ENCODE measurements at regions not wholly inside any gene's neighbourhood (a gene's known extent, or its start where the extent isn't known, plus 50 kb on each side); places are given as distances from the start of the nearest gene placed in this dataset.
"Not testable (repeated sequence)": the region's sequence is repeated elsewhere in the genome, so short reads cannot be mapped to it uniquely, and the experiment has no call there.

DNA sequence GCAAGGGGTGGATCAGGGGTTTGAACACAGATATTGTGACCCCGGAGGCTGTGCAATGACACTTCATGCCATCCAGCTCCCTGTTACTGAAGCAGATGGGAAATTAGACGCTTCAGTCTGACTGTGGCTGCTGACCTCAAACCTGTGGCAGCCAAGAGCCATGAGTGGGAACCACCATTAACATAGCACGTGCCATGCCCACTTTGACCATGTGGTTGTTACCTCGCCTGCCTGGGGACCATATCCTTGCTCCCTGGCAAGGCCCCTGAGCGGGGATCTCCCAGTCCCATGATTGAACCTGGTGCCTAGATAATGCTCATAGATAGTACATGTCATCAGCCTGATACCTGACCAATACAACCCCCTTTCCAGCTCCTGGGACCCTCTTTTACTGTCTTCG, 68.9 kb downstream of the CYP26B1 start:
- no peaks in the 10 kb centered on the region for H3K27me3 ChIP-seq (replicated peaks; ENCODE audit: control insufficient read depth, insufficient read depth, low read length)
- no peaks in the 10 kb centered on the region for H3K36me3 ChIP-seq (ENCODE audit: control insufficient read depth, insufficient read depth, low read length)
- TF ChIP-seq, protein P1, sequence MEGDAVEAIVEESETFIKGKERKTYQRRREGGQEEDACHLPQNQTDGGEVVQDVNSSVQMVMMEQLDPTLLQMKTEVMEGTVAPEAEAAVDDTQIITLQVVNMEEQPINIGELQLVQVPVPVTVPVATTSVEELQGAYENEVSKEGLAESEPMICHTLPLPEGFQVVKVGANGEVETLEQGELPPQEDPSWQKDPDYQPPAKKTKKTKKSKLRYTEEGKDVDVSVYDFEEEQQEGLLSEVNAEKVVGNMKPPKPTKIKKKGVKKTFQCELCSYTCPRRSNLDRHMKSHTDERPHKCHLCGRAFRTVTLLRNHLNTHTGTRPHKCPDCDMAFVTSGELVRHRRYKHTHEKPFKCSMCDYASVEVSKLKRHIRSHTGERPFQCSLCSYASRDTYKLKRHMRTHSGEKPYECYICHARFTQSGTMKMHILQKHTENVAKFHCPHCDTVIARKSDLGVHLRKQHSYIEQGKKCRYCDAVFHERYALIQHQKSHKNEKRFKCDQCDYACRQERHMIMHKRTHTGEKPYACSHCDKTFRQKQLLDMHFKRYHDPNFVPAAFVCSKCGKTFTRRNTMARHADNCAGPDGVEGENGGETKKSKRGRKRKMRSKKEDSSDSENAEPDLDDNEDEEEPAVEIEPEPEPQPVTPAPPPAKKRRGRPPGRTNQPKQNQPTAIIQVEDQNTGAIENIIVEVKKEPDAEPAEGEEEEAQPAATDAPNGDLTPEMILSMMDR (IDR thresholded peaks at IDR 0.05; ENCODE audit: insufficient read depth, low read length, poor library complexity, severe bottlenecking): no peak
- no peak for DNase-seq (ENCODE audit: extremely low read depth, insufficient read length)
- H3K4me3 ChIP-seq (replicated peaks; ENCODE audit: low read depth, low read length): no peak overlapping the region

DNA sequence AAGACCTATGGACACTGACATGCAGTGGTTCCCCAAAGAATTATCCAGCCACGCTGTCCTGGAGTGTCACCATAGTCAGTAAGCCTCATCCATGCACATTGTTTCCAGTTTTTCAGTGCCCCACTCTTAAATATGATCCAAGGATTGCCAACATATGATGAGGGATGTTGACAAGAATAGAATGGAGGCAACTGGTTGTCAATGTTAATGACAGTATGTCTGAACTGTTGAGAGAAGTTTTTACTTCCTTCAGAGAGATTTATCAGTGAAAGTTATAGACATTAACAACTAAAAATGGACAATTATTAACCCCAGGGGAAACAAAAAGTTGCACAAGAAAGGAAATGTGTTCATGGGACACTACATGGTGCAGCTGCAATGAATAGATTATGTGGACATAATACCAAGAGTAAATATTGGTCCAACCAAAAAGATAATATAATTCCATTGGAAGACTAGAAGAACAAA, 69.9 kb downstream of the CYP26B1 start:
- H3K27me3 ChIP-seq (replicated peaks; ENCODE audit: control insufficient read depth, insufficient read depth, low read length): no peaks in the 10 kb centered on the region
- DNase-seq (ENCODE audit: extremely low read depth, insufficient read length): no peak
- TF ChIP-seq, protein P1 (IDR thresholded peaks at IDR 0.05; ENCODE audit: insufficient read depth, low read length, poor library complexity, severe bottlenecking): no peak
- no peak overlapping the region for H3K4me3 ChIP-seq (replicated peaks; ENCODE audit: low read depth, low read length)
- no peaks in the 10 kb centered on the region for H3K36me3 ChIP-seq (ENCODE audit: control insufficient read depth, insufficient read depth, low read length)

DNA sequence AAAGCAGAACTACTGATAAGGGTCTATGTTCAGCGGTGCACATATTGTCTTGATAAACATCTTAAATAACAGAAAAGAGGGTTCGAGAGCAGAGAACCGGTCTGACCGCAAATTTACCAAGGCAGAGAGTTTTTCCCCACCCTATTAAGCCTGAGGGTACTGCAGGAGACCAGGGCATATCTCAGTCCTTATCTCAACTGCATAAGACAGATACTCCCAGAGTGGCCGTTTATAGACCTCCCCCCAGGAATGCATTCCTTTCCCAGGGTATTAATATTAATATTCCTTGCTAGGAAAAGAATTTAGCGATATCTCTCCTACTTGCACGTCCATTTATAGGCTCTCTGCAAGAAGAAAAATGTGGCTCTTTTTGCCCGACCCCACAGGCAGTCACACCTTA, 74.3 kb downstream of the CYP26B1 start:
- DNase-seq (ENCODE audit: extremely low read depth, insufficient read length); H3K36me3 ChIP-seq (ENCODE audit: control insufficient read depth, insufficient read depth, low read length); H3K4me3 ChIP-seq (replicated peaks; ENCODE audit: low read depth, low read length); H3K27me3 ChIP-seq (replicated peaks; ENCODE audit: control insufficient read depth, insufficient read depth, low read length): not testable (repeated sequence)

DNA sequence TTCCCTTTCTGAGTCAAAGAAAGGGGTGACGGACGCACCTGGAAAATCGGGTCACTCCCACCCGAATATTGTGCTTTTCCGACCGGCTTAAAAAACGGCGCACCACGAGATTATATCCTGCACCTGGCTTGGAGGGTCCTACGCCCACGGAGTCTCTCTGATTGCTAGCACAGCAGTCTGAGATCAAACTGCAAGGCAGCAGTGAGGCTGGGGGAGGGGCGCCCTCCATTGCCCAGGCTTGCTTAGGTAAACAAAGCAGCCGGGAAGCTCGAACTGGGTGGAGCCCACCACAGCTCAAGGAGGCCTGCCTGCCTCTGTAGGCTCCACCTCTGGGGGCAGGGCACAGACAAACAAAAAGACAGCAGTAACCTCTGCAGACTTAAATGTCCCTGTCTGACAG, 83.5 kb downstream of the CYP26B1 start:
- DNase-seq (ENCODE audit: extremely low read depth, insufficient read length); H3K36me3 ChIP-seq (ENCODE audit: control insufficient read depth, insufficient read depth, low read length); H3K27me3 ChIP-seq (replicated peaks; ENCODE audit: control insufficient read depth, insufficient read depth, low read length); H3K4me3 ChIP-seq (replicated peaks; ENCODE audit: low read depth, low read length): not testable (repeated sequence)

DNA sequence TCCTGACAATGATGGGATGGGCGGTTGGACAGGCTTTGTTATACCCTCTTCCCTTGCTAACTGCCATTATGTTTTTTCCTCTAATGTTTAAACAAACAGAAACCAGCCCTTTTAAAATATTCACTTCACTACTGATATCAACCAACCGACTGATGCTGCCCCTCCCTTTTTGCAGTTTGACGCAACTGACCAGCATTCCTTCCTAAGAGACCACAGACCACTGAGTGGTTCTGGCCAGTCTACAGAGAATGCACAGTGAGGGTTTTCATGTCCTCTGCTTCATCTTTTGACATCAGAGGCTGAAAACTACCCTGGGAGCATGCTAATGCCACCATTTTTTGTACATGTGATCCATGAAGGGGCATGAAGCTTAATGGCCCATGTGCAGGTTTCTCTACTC, 85.3 kb downstream of the CYP26B1 start:
- Histone ChIP-seq H3K27me3 (replicated peaks; ENCODE audit: control insufficient read depth, insufficient read depth, low read length) (no peaks in the 10 kb centered on the region), H3K36me3 (ENCODE audit: control insufficient read depth, insufficient read depth, low read length) (no peaks in the 10 kb centered on the region), H3K4me3 (replicated peaks; ENCODE audit: low read depth, low read length) (no peak overlapping the region)
- TF ChIP-seq, protein P1 (IDR thresholded peaks at IDR 0.05; ENCODE audit: insufficient read depth, low read length, poor library complexity, severe bottlenecking): no peak
- DNase-seq (ENCODE audit: extremely low read depth, insufficient read length): no peak

DNA sequence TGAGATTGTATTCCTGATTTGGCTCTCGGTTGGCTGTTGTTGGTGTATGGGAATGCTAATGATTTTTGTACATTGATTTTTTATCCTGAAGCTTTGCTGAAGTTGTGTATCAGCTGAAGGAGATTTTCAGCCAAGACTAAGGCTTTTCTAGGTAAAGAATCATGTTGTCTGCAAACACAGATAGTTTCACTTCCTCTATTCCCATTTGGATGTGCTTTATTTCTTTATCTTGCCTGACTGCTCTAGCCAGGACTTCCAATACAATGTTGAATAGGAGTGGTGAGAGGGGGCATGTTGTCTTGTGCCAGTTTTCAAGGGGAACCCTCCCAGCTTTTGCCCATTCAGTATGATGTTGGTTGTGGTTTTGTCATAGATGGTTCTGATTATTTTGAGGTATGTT, 90.4 kb downstream of the CYP26B1 start:
- DNase-seq (ENCODE audit: extremely low read depth, insufficient read length): no peak
- Histone ChIP-seq H3K36me3 (ENCODE audit: control insufficient read depth, insufficient read depth, low read length) (no peaks in the 10 kb centered on the region), H3K27me3 (replicated peaks; ENCODE audit: control insufficient read depth, insufficient read depth, low read length) (no peaks in the 10 kb centered on the region), H3K4me3 (replicated peaks; ENCODE audit: low read depth, low read length) (no peak overlapping the region)
- TF ChIP-seq, protein P1 (IDR thresholded peaks at IDR 0.05; ENCODE audit: insufficient read depth, low read length, poor library complexity, severe bottlenecking): no peak

DNA sequence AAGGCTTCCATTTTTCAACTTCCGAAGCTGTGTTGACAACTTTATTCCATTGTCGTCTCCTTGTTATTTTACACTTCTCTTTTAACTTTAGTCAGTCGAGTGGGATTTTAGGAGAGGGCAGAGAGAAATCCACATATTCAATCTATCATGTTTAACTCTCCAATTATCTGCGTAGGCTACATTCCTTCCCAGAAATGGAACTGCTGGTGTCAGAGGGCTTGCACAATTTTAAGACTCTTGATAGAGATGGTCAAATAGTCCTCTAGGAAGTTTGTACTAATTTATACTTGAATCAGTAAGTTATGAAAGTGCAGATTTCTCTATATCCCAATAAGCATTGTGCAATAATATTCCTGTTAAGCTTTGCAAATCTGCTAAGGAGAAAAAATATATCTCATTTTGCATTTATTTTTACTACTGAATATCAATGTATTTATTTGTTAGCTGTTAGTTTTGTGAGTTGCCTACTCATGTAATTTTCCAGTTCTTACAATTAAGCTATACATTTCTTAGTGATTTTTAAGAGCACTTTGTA, 95.6 kb downstream of the CYP26B1 start:
- no peak for DNase-seq (ENCODE audit: extremely low read depth, insufficient read length)
- H3K36me3 ChIP-seq (ENCODE audit: control insufficient read depth, insufficient read depth, low read length): no peaks in the 10 kb centered on the region
- no peak overlapping the region for H3K4me3 ChIP-seq (replicated peaks; ENCODE audit: low read depth, low read length)
- no peaks in the 10 kb centered on the region for H3K27me3 ChIP-seq (replicated peaks; ENCODE audit: control insufficient read depth, insufficient read depth, low read length)
- TF ChIP-seq, protein P1 (IDR thresholded peaks at IDR 0.05; ENCODE audit: insufficient read depth, low read length, poor library complexity, severe bottlenecking): no peak

Measured in GM06990 (cell line).